PC-9 (cell line): ENCODE measurements at regions not wholly inside any gene's neighbourhood (a gene's known extent, or its start where the extent isn't known, plus 50 kb on each side); places are given as distances from the start of the nearest gene placed in this dataset.
"Not testable (repeated sequence)": the region's sequence is repeated elsewhere in the genome, so short reads cannot be mapped to it uniquely, and the experiment has no call there.

ENCODE experiments used
- BruUV-seq: library from RNA; stranded (reverse); fragments of 400-500 nt; replicated peaks from 2 replicates; lab custom pipeline; 2021; lab: Mats Ljungman, UMichigan
- CTCF ChIA-PET: fragments of 300-600 bp; sonication (Branson Sonifier 250); formaldehyde crosslinking; loops from one replicate; lab custom pipeline; 2022; ENCODE audit warnings: antibody characterized with exemption; lab: Charles Lee
- POLR2A ChIA-PET: fragments of 300-600 bp; sonication (Branson Sonifier 250); formaldehyde crosslinking; loops from one replicate; lab custom pipeline; 2022; ENCODE audit warnings: antibody characterized with exemption; ENCODE audit not compliant: unreplicated experiment; lab: Charles Lee
- DNase-seq, 2 experiments: peaks; one replicate each; pipeline versions ENCODE4 v3.0.0 to v3.0.0-alpha.2; 2015 to 2022; ENCODE audit warnings: mixed read lengths in 1 of 2
- H2AFZ ChIP-seq: fragments of 200-600 bp; sonication (generic); 2 replicates; pipeline ENCODE4 v1.8.1; 2017; ENCODE audit warnings: antibody characterized with exemption
- H3F3A ChIP-seq: fragments of 200-600 bp; sonication (generic); 2 replicates; pipeline ENCODE4 v1.8.1; 2017; ENCODE audit warnings: antibody characterized with exemption, mild to moderate bottlenecking, low read depth; ENCODE audit not compliant: insufficient read depth
- H3K27ac ChIP-seq: fragments of 200-600 bp; sonication (generic); 2 replicates; pipeline ENCODE4 v1.6.1; 2016; ENCODE audit warnings: mixed run types
- H3K27me3 ChIP-seq: fragments of 200-600 bp; sonication (generic); 2 replicates; pipeline ENCODE4 v1.6.1; 2016; ENCODE audit warnings: low read depth, mixed run types; ENCODE audit not compliant: insufficient read depth
- H3K36me3 ChIP-seq: fragments of 200-600 bp; sonication (generic); 2 replicates; pipeline ENCODE4 v1.6.1; 2016; ENCODE audit warnings: low read depth, mixed run types
- H3K4me1 ChIP-seq: fragments of 200-600 bp; sonication (generic); replicated peaks from 2 replicates; pipeline ENCODE4 v1.6.1; 2016; ENCODE audit warnings: mixed run types; ENCODE audit not compliant: insufficient read depth
- H3K4me2 ChIP-seq: fragments of 200-600 bp; sonication (generic); 2 replicates; pipeline ENCODE4 v1.6.1; 2017; ENCODE audit warnings: mixed run types
- H3K4me3 ChIP-seq: fragments of 200-600 bp; sonication (generic); 2 replicates; pipeline ENCODE4 v1.6.1; 2016; ENCODE audit warnings: mixed run types
- H3K79me2 ChIP-seq: fragments of 200-600 bp; sonication (generic); 2 replicates; pipeline ENCODE4 v1.6.1; 2017; ENCODE audit warnings: low read depth, mixed run types
- H3K9me2 ChIP-seq: fragments of 200-600 bp; sonication (generic); 2 replicates; pipeline ENCODE4 v1.8.1; 2017; ENCODE audit warnings: mild to moderate bottlenecking; ENCODE audit not compliant: insufficient read depth
- H3K9me3 ChIP-seq: fragments of 200-600 bp; sonication (generic); 2 replicates; pipeline ENCODE4 v1.8.1; 2016; ENCODE audit warnings: low read depth; ENCODE audit not compliant: insufficient read depth
- H4K20me1 ChIP-seq: fragments of 200-600 bp; sonication (generic); 2 replicates; pipeline ENCODE4 v1.8.1; 2017; ENCODE audit not compliant: insufficient read depth
- EZH2 ChIP-seq: fragments of 200-600 bp; sonication (generic); IDR thresholded peaks from 2 replicates; pipeline ENCODE4 v1.8.0; 2017; ENCODE audit warnings: antibody characterized with exemption, low read depth
- intact Hi-C: fragments of 100-400 bp; cut with micrococcal nuclease; formaldehyde crosslinking; loops from one replicate; pipeline ENCODE4 v1.10.0; 2022; ENCODE audit not compliant: unreplicated experiment
- TF ChIP-seq, protein P1 (sequence below): fragments of 200-600 bp; sonication (generic); conservative IDR thresholded peaks from 2 replicates; pipeline ENCODE4 v1.6.1; 2017; ENCODE audit warnings: mixed run types, antibody characterized with exemption, mild to moderate bottlenecking, moderate library complexity

DNA sequence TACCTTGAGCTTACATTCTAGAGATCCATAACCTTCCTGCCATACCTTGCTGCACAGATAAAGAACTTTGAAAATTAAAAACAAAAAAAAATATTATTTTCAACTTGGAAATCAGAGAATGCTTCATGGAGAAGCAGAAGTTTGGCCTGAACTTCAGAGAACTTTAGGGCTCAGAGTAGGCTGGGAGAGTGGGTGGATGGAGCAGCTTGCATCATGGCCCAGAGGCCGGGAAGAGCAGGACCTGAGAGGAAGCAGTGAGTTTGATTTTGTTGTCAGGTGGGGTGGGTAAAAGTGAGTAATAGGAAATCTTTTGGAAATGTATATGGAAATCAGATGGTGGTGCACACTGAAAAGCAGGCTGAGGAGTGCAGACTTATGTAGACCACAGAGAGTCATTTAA, 228.5 kb upstream of the KRR1 start:
- no peaks in the 10 kb centered on the region; the same call in 1 of the 2 replicates for H3K9me3 ChIP-seq
- TF ChIP-seq, protein P1, sequence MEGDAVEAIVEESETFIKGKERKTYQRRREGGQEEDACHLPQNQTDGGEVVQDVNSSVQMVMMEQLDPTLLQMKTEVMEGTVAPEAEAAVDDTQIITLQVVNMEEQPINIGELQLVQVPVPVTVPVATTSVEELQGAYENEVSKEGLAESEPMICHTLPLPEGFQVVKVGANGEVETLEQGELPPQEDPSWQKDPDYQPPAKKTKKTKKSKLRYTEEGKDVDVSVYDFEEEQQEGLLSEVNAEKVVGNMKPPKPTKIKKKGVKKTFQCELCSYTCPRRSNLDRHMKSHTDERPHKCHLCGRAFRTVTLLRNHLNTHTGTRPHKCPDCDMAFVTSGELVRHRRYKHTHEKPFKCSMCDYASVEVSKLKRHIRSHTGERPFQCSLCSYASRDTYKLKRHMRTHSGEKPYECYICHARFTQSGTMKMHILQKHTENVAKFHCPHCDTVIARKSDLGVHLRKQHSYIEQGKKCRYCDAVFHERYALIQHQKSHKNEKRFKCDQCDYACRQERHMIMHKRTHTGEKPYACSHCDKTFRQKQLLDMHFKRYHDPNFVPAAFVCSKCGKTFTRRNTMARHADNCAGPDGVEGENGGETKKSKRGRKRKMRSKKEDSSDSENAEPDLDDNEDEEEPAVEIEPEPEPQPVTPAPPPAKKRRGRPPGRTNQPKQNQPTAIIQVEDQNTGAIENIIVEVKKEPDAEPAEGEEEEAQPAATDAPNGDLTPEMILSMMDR, result no peak
- TF ChIP-seq EZH2, result no peak
- no peaks in the 10 kb centered on the region for H4K20me1 ChIP-seq
- H3F3A ChIP-seq, result no peaks in the 10 kb centered on the region
- intact Hi-C loops, result no loop called here
- BruUV-seq, result no TSS peak
- no peak overlapping the region for H3K4me3 ChIP-seq
- no peaks in the 10 kb centered on the region for H3K36me3 ChIP-seq
- no peak for DNase-seq
- H3K4me1 ChIP-seq, result no peaks in the 10 kb centered on the region
- H3K27me3 ChIP-seq, result no peaks in the 10 kb centered on the region
- ChIA-PET POLR2A (no interaction called here), CTCF (no interaction called here)
- no peak overlapping the region for H3K27ac ChIP-seq
- H3K79me2 ChIP-seq, result no peaks in the 10 kb centered on the region
- H3K4me2 ChIP-seq, result no peak overlapping the region
- no peak overlapping the region for H2AFZ ChIP-seq
- H3K9me2 ChIP-seq, result 0 out of 2 replicates have a peak, but pooled peaks cover 5% of the 10 kb centered on the region

DNA sequence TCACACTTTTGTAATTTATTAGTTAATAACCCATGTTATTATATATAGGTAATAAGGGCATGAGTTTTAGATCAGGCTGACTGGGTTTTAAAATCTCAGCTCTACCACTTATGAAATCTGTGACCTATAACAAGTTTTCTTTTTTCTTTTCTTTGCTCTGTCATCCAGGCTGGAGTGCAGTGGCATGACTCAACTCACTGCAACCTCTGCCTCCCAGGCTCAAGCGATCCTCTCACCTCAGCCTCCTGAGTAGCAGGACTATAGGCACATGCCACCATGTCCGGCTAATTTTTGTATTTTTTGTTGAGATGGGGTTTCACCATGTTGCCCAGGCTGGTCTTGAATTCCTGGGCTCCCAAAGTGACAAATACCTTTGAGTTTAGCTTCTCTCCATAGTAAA, 227.7 kb upstream of the KRR1 start:
- H3K9me2 ChIP-seq, H3K79me2 ChIP-seq, H3K27me3 ChIP-seq, H3K27ac ChIP-seq, CTCF ChIA-PET, H2AFZ ChIP-seq, DNase-seq, BruUV-seq, H3K4me1 ChIP-seq, H3K36me3 ChIP-seq, intact Hi-C loops, H3K4me2 ChIP-seq, H3K9me3 ChIP-seq, H4K20me1 ChIP-seq, H3K4me3 ChIP-seq, H3F3A ChIP-seq: not testable (repeated sequence)
- POLR2A ChIA-PET, result interaction anchor here (0.6 kb wide), 1 partner anchor 254 kb away, joined by 4 read pairs; no protein-coding TSS in a partner anchor

DNA sequence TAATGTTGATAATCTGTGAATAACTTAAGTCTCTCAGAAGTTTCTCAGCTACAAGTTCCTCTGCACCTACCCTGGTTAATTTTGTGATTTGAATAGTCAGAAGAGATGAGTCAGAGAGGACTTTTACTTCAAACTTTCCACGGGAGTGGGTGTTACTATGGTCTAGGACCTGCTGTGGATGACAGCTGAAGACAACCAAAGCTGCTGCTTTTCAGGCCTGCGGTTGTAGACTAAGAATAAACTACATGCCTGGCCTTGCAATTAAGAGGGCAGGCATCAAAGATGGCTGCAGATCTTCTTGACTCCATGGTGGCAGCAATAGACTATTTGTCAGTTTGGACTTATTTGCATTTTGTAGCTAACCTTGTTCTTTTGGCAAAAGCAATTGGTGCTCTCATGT, 227.1 kb upstream of the KRR1 start:
- Histone ChIP-seq H3F3A (no peaks in the 10 kb centered on the region), H3K4me3 (no peak overlapping the region), H3K36me3 (no peaks in the 10 kb centered on the region), H3K27me3 (no peaks in the 10 kb centered on the region), H3K4me2 (no peak overlapping the region), H3K9me2 (0 out of 2 replicates have a peak, but pooled peaks cover 5% of the 10 kb centered on the region), H4K20me1 (no peaks in the 10 kb centered on the region), H3K9me3 (no peaks in the 10 kb centered on the region; the same call in 1 of the 2 replicates), H3K4me1 (no peaks in the 10 kb centered on the region), H2AFZ (no peak overlapping the region), H3K27ac (no peak overlapping the region), H3K79me2 (no peaks in the 10 kb centered on the region)
- BruUV-seq, result no TSS peak
- ChIA-PET CTCF (no interaction called here), POLR2A (interaction anchor here (0.6 kb wide), 1 partner anchor 255 kb away, joined by 4 read pairs; no protein-coding TSS in a partner anchor)
- TF ChIP-seq, protein P1, result no peak
- TF ChIP-seq EZH2, result no peak
- DNase-seq, result no peak
- intact Hi-C loops, result no loop called here

DNA sequence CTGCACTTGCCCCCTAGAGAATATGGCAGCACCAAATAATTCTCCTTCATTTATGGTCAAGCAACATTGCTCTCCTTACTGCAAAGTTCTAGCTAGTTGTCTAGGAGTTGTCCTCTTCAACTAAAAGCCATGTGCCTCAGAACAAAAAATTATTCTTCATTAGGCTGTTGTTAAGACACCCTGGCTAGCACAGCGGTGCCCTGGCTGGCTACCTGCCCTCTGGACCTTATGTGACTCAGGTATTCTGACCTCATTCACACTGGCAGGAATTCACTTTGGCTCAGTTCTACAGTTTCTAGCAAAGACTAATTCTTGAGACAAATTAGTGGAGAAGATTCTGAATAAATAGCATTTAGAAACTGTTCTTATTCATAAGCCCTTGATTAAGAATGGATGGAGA, 224.4 kb upstream of the KRR1 start:
- no peak overlapping the region for H3K4me3 ChIP-seq
- no TSS peak for BruUV-seq
- H3K27me3 ChIP-seq, result no peaks in the 10 kb centered on the region
- no peak overlapping the region for H2AFZ ChIP-seq
- ChIA-PET POLR2A (no interaction called here), CTCF (no interaction called here)
- no peaks in the 10 kb centered on the region for H3K36me3 ChIP-seq
- intact Hi-C loops, result no loop called here
- 0 out of 2 replicates have a peak, but pooled peaks cover 5% of the 10 kb centered on the region for H3K9me2 ChIP-seq
- H3K4me1 ChIP-seq, result no peaks in the 10 kb centered on the region
- H3K4me2 ChIP-seq, result no peak overlapping the region
- no peaks in the 10 kb centered on the region for H4K20me1 ChIP-seq
- no peak for TF ChIP-seq EZH2
- no peak overlapping the region for H3K27ac ChIP-seq
- H3K79me2 ChIP-seq, result no peaks in the 10 kb centered on the region
- H3K9me3 ChIP-seq, result no peaks in the 10 kb centered on the region
- no peaks in the 10 kb centered on the region for H3F3A ChIP-seq
- no peak for DNase-seq
